Stimulated activated naive CD8-positive, alpha-beta T cell treated with anti-CD3 and anti-CD28 coated beads, Interleukin-15, Interleukin-2, amounts not matched to agents 100 U/mL and 50 U/mL, for 24 hours (primary cell): ENCODE measurements at regions not wholly inside any gene's neighbourhood (a gene's known extent, or its start where the extent isn't known, plus 50 kb on each side); places are given as distances from the start of the nearest gene placed in this dataset.
A peak's percentile ranks its signal among the peaks of the same experiment; 100 is the strongest.

Source experiments
- ATAC-seq: fragments of 150-1000 bp; cut with Tn5 transposase; one replicate; pipeline ENCODE4 v1.10.0; 2021
- DNase-seq: peaks from one replicate; pipeline ENCODE4 v3.0.0; 2021

DNA sequence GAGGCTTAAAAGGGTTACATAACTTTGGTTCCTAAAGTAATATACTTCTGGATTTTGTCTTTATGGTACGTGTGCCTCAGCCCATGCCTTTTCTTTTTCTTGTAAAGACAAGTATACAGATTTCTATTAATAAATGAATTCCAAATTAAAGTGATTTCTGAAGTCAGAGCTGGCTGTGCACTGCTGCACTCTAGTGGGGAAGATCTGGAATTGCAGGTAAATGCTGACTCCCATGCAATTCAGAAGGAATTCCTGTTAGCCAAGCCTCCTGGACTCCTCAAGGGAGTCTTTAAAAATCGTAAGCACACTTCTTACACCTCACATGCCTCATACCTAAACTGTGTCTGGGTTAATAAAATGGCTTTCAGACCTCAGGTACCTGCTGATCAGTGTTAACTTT lies 118.4 kb upstream of the SLC7A1 start:
- ATAC-seq = no peak
- no peak for DNase-seq

DNA sequence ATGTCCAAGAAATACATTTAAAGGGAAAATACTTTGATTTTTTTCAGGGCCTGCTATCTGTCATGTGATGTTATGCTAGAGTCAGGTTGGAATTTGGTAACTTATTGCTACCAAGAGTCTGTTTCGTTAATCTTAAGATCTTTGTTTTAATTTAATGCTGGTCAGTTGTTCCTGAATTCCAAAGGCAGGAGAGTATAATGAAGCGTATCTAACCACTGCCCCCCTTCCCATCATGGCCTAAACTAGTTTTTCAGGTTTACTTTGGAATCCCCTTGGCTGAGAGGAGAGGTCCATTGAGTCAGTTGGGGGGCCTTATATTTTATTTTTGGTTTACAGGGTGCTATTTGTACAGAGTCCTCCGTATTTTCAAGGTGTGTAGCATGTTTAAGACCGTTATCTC lies 116.3 kb upstream of the SLC7A1 start:
- DNase-seq = no peak
- ATAC-seq = no peak

DNA sequence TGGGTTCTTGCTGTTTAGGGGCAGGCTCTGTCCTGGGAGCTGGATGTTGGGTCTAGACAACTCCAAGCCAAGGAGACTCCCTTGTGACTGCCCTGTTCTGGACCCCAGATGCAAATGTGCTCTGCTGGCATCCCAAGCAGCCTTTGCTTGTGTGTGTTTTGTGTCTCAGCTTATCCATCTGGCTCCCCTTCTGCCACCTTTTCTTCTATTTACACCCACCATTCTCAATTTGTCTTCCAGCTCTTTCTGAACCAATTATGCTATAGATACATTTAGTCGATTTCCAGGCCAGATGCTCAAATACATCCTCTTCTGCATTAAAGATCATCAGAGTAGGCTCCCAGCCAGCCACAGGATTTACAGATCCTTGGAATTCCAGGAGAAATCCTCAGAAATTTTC lies 115.0 kb upstream of the SLC7A1 start:
- ATAC-seq (no peak), DNase-seq (no peak)

DNA sequence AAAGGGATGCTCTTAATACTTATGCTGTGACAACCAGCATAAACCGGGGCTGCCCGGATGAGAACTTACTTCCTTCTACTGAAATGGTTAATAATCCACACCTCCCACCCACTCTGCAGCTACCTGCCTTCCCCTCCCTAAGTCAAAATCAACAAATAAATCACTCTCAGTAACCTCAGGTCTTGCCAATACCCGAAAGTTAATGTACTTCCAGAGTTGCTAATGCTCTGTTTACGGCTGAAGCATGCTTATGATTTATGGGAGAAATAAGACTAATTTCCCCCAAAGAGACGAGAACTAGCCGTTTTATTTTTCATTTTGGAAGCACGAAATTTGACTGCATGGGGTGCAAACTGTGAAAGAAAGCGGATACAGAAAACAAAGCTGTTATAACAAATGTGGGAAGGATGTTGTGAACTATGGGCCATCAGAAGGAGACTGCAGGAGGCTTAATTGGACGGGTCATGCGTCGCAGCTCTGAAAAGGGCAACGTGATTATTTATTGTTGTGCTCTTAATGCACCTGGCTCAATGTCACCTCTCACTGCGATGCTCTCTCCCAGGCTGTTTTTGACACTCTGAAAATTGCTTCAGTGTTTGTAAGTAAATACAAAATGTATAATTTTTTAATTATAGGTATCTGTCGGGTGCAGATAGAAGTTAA lies 114.0 kb upstream of the SLC7A1 start:
- ATAC-seq (no peak), DNase-seq (no peak)

DNA sequence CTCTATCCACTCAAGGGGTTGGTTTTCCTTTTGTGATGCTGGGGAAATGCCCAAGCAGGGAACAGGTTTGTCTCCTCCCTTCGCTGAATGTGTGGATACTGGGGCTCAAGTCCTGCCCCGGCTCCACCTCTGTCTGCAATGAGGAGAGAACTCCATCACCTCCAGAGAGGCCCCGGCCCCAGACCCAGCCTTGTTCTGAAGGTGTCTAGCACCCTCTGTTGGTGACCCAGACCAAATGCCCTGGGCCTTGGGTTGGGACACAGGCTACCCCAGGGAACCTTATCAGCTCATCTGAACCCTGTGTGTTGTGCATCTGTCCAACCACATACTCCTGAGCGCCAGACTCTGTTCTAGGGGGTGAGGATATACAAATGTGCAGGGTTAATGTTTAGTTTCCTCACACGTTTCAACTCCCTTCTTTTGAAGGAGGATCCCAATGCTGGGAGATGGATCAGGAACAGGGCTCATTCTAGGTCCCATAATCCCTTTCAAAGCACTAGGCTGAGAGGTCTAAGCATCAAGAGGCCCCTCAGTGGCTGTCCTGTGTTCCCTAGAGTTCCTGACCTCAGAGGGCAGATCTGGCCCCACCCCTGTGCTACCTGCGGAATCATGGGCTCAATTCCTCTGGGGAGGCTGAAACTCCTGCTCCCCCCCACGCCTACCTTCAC lies 112.5 kb upstream of the SLC7A1 start:
- DNase-seq (peak; percentile 57), ATAC-seq (peak; percentile 84)

DNA sequence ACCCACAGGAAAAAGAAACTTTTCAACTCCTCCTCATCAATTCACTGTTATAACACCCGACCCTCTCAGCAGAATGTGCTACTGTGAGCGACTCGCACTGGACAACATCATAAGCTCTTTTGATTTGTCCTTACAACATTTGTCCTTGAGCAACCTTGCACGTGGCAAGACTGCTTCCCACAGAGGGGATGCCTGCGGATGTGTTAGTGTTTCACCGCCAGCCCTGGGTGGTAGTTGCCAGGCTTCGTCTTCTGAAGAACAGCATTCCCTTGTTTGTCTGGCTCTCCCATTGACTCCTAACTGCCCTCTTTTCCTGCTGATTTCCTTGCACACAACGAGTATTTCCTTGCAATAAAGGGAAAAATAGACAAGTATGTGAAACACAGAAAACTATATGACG lies 111.4 kb upstream of the SLC7A1 start:
- ATAC-seq (no peak), DNase-seq (no peak)

DNA sequence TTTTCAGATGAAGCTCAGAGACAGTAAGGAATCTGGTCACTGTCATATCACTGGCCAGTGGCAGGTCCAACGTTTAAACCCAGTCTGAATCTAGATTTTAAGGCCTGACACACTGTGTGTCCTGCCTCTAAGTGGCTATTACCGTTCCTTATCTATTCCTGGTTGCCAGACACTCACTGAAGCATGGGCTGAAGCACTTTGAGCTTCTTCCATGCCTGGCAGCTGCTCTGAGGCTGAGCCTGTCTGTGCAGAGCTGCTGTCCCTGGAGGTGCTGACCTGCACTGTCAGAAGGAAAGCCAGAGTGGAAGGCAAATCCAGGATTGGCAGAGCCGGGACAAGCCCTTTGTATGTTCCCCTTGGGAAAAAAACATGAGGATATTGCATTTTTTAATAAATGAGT lies 109.2 kb upstream of the SLC7A1 start:
- no peak for ATAC-seq

DNA sequence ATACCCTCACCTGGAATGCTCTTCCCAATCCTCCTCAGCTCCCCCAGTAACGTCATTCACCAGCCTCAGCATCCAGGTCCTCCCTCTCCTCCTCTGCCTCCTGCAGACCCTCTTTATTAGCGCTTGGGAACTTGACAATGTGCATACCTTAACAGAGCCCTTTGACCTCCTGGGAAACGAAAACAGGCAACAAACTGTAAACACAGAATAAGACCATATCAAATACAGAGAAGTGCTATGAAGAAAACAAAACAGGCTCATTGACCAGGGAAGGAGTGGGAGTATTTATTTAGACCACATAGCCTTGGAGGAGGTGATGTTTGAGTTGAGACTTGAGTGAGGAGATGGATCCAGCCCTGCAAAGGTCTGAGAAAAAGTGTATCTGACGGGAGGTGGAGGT lies 107.9 kb upstream of the SLC7A1 start:
- ATAC-seq = no peak
- DNase-seq = no peak

More for the DNA sequence above, 109.2 kb upstream of the SLC7A1 start:
- DNase-seq = no peak

DNA sequence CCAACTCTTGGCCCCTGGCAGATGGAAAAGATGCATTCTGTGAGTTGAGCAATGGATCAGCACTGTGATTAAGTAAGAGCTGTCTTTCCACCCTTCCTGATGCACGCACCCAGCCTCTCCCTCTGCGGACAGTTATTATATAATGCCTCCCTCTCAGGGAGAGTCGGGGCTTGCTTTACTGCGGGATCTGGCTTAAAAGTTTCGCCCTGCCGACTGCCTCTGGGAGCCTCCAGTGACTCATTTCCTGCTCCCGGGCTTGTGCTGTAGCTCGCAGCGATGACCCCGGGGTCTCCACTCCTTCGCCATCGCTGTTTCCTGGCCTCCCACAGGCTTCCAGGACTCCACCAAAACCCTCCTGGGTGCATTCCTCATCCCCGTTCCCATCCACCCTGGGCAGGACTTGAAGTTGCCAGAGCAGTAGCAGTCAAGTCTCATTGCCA lies 107.4 kb upstream of the SLC7A1 start:
- no peak for ATAC-seq
- DNase-seq = no peak

DNA sequence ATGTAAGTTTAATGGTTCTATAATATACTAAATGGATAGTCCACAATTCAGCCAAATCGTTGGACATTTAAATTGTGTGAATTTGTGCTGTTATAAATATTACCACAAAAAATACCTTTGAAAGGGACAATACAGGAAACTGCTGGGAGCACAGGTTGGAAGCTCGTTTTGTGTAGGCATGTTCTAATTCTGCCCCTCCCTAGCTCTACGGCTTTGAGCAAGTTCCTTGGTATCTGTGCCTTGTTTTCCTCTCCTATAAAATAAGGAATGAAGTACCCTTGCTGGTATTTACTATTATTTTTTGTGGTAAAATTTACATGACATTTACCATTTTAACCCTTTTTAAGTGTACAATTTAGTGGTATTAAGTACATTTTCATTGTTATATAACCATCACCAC lies 102.6 kb upstream of the SLC7A1 start:
- DNase-seq (no peak), ATAC-seq (no peak)

DNA sequence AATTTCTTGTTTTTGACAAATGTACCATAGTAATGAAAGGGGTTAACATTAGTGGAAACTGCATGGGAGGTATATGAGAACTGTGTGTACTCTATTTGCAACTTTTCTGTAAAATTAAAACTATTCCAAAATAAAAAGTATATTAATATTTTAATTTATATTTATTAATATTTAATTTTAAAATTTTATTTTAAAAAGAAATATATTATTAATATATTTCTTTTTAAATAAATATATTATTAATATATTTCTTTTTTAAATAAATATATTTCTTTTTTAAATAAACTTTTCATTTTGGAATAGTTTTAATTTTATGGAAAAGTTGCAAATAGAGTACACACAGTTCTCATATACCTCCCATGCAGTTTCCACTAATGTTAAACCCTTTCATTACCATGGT lies 101.1 kb upstream of the SLC7A1 start:
- ATAC-seq (no peak), DNase-seq (no peak)

DNA sequence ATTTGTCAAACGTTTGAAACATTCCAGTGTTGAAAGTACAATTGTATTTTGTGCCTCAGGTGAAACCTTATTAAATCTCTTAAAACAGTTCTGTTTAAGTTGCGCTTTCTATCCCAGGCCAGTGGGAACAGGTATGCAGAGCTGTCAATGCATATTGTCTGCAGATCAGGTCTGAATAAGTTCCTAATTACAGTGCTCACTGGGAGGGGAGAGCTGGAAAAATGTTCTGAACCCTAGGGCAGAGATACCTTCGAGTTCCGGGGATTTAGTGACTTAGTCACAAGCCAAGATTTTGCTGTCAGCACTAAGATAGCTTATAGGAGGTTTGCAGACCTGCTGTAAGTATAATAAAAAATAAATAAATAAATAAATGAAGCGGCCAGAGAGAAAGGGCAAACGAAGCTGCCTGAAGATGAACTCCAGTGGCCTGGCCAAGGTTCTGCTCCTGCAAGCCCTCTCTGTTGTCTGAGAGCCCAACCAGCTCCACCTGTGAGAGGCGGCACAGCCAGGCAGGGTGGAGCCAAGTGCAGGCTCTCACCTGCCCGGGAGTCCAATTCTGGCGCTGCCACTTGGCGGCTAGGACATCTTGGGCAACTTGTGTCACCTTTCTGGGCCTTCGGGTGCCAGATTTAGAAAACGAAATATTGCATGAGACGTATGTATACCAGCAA lies 97.9 kb upstream of the SLC7A1 start:
- no peak for DNase-seq
- ATAC-seq = no peak

DNA sequence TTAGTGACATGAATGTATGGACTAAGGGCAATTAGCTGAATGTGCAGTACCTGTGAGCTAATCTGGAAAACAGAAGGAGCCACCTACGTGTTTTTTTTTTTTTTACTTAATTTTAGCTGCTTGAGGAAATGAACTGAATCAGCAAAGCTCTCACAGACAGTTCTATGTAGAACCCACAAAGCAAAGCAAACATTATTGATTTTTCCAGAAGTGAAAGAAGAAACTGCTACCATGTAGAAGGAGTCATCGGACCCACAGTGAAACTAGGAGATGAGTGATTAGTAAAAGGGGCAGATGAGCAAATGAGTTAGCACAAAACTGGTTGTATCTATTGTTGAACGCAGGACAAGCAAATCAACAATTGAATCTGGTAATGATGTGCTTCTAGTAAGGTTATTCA lies 94.1 kb upstream of the SLC7A1 start:
- DNase-seq (no peak), ATAC-seq (no peak)

DNA sequence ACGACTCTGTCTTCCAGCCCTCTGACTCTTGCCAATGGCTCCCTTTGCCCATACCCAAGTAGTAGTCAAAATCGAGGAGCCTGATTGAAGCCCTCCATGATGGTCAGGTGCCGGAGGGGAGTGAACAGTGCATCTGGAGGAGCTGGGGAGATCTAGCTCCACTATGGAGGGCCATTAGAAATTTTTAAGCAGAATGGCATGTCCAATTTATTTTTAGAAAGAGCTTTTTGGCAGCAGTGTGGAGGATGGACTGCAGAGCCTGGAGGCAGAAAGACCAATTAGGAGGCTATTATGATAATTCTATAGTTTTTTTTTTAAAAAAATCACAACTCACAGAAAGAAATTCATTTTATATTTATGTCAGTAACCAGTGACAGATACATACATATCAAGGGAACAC lies 92.7 kb upstream of the SLC7A1 start:
- ATAC-seq (no peak), DNase-seq (no peak)

DNA sequence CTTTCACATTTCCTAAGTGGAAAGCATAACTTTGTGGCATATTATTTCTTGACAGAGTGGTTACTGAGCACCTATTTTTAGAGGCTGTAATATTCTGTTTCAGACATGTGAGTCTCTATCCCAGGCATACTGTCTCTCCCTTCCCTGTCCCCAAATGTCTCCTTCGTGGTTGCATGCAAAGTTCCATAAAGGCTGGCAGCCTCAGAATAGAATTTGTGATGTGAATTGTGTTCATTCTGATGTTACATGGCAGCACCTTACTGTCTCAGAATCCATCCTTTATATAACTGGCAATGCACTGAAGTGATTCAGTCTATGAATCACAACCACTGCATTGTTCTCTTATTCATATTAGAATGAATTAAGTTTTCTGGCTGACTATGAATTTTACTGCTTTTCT lies 89.0 kb upstream of the SLC7A1 start:
- no peak for DNase-seq
- ATAC-seq = no peak

DNA sequence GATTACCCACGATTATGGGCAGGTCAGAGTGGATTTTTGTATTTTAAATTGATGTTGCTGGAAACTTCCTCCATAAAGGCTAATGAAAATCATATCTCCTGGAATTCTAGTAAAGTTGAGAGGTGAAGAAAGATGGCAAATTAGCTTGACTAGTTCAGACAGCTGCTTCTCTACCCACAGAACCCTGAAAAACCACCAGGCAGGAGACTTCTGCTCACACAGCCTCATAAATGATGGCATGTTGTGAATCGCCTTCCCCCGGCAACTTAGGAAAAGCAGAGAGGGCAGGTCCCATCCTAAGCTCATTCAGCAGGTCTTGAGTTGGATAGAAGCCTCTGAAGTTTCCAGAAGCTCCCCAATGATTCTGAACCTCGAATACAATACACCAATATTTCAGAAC lies 87.6 kb upstream of the SLC7A1 start:
- no peak for ATAC-seq
- DNase-seq = no peak

DNA sequence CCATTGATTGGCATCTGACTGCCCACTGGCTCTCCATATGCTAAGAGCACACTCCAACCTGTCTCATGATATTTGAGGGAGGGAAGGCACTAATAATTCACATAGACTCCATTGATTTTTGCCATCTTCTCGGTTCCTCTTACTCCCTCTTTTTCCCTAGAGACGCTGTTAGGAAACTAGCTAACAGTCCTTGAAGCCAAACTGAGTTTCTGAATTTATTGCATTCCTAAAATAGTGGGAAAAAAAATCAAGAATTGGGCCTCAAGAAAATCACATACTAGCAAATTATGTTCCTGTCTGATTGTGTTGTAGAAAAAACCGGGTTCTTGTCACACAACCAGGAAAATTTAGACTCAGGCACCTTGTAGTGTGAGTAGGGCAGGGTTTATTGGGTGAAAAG lies 86.4 kb upstream of the SLC7A1 start:
- ATAC-seq (no peak), DNase-seq (no peak)

DNA sequence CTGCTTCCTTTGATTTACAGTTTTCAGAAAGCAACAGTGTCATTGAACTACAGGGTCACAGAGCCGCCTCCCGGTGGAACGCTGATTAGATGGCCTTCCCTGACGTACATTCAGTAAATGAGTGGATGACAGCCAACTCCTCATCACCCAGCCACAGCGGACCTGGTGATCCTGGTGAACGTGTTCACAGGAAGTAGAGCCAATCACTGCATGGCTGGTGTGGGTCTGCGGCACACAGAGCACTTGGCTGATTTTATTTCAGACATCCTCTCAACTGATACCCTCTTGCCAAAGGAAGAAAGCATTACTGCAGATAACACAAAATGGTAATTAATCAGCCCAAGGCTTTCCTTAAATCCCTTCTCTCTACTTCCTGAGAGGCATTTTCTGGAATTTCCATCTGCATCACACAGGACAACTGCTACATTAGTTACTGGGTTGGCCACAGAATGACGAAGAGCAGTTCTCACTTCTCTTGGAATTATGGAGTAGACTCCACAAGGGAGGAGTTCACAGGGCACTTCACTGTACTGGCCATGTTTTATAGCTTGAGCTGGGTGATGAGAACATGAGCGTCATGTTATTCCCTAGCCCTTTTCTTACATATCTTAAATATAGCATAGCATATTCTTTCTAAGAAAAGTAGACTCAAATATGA lies 84.0 kb upstream of the SLC7A1 start:
- no peak for DNase-seq
- no peak for ATAC-seq

DNA sequence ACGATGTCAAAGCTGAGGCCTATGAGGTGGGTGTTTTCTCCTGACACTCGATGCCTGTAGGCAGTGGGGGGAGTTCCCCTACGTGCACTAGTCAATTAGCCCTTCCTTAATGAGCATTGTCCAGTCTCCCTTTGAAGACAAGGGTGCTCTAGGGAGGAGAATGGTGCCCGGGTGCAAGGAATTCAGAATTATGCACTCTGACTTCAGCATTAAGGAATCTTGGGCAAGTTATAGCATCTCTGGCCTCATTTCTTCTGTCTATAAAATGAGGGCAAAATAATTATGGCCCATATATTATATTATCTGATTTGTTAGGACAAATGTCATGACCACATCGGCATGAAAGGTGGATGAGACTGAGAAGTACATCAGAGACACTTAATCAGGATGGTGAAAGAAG lies 82.1 kb upstream of the SLC7A1 start:
- no peak for ATAC-seq
- DNase-seq = no peak

DNA sequence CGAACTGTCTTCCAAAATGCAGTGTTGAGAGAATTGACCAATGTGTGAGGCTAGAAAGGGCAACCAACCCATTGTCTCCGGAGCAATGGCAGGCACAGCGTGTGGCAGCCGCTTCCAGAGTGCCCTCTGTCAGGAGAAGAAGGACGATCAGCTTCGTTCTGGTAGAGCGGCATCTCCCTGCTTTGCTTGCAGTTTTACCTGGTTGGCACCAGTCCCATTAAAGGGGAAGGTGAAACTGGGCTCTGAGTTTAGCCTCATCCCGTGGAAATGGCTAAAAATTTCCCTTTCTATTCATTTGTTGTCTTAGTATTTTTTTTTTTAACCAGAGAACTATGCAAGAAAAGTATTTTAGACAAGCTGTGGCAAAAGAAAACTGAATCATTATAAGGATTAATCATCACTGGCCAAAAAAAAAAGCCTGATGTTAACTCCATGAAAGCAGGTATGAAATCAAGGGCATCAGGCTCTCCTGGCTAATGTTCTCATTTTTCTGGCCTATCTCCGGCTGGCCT lies 81.5 kb upstream of the SLC7A1 start:
- ATAC-seq = no peak

DNA sequence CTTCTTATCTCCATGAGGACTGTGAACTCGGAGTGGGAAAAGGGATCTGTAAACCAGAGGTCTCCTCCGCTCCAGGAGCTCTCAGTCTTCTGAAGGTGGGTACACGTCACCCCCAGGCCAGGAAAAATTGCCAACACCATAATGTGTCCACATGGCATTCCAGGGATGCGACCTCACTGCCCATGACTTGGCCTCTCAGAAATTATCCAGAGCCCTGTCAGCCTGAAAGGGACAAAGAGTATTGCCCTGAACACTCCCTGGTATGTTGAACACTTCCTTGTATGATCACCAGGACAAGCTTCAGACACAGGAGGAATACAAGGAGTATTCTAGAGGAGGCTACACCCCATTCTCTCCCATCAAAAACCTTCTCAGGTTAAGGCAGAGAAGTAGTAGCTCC lies 81.0 kb upstream of the SLC7A1 start:
- DNase-seq = no peak

More for the DNA sequence above, 81.5 kb upstream of the SLC7A1 start:
- DNase-seq = no peak

DNA sequence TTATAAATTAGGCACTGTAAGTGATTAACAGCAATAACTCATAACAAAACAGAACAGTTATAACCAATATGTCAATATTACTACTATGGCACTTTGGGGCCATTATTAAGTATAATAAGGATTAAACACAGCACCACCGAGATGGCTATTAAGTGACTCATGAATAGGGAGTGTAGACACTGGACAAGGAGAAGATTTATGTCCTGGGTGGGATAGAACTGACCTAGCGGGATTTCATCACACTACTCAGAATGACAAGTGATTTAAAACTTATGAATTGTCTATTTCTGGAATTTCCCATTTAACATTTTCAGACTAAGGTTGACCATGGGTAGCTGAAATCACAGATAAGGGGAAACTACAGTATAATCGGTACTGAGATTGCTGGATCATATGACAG lies 79.0 kb upstream of the SLC7A1 start:
- no peak for DNase-seq
- ATAC-seq = no peak

More for the DNA sequence above, 81.0 kb upstream of the SLC7A1 start:
- ATAC-seq = no peak

DNA sequence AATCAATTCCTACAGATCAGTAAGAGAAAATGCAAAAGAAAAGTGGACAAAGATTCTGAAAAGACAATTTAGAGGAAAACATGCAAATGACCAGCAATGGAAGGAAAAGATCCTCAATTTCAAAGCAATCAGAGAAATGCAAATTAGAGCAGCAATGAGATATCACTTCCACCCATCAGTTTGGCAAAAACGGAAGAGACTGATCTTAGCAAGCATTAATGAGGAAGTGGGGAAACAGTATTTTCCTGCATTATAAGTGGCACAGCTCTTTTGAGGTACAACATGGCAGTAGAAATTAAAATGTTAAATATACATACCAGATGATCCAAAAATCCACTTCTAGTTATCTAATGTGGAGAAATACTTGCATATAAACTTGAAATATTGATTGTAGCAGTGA lies 69.1 kb upstream of the SLC7A1 start:
- ATAC-seq (no peak), DNase-seq (no peak)
